IMR-90 (cell line): ENCODE measurements at regions not wholly inside any gene's neighbourhood (a gene's known extent, or its start where the extent isn't known, plus 50 kb on each side); places are given as distances from the start of the nearest gene placed in this dataset.
A peak's percentile ranks its signal among the peaks of the same experiment; 100 is the strongest.

Experiments used
- ATAC-seq: fragments of 200-7000 bp; cut with Tn5 transposase; 2 replicates; pipeline ENCODE4 v1.9.1; 2020; ENCODE audit warnings: low read depth, mild to moderate bottlenecking, moderate library complexity
- BruUV-seq: library from RNA; stranded (reverse); fragments of 400-500 nt; replicated peaks from 2 replicates; lab custom pipeline; 2021; lab: Mats Ljungman, UMichigan
- CTCF ChIA-PET: fragments of 300-600 bp; formaldehyde crosslinking; extraction: SDS; loops from one replicate; lab custom pipeline; 2021; ENCODE audit warnings: antibody characterized with exemption; lab: Yijun Ruan, JAX
- POLR2A ChIA-PET: fragments of 300-600 bp; sonication (Branson Sonifier 250); formaldehyde crosslinking; loops from one replicate; lab custom pipeline; 2022; ENCODE audit warnings: antibody characterized with exemption; ENCODE audit not compliant: unreplicated experiment; lab: Charles Lee
- DNase-seq: peaks from one replicate; pipeline ENCODE4 v3.0.0; 2013
- H2AFZ ChIP-seq: replicated peaks from 2 replicates; pipeline ENCODE3; 2013; ENCODE audit warnings: low read length, mild to moderate bottlenecking; ENCODE audit not compliant: poor library complexity
- H2AK5ac ChIP-seq: 2 replicates; pipeline ENCODE4 v1.6.1; 2013; ENCODE audit warnings: low read depth, low read length, inconsistent platforms
- H2AK9ac ChIP-seq: replicated peaks from 2 replicates; pipeline ENCODE3; 2013; ENCODE audit warnings: mild to moderate bottlenecking, low read depth, low read length, moderate library complexity; ENCODE audit not compliant: poor library complexity
- H2BK120ac ChIP-seq: 2 replicates; pipeline ENCODE4 v1.6.1; 2013; ENCODE audit warnings: low read depth, low read length, inconsistent platforms
- H2BK15ac ChIP-seq: 3 replicates; pipeline ENCODE4 v1.6.1; 2013; ENCODE audit warnings: low read depth, low read length, inconsistent platforms
- H2BK20ac ChIP-seq: 2 replicates; pipeline ENCODE4 v1.6.1; 2013; ENCODE audit warnings: low read depth, mild to moderate bottlenecking, inconsistent platforms, low read length, moderate library complexity
- H2BK5ac ChIP-seq: 2 replicates; pipeline ENCODE4 v1.6.1; 2013; ENCODE audit warnings: mild to moderate bottlenecking, low read depth, low read length, inconsistent platforms; ENCODE audit not compliant: poor library complexity, severe bottlenecking
- H3K14ac ChIP-seq: replicated peaks from 2 replicates; pipeline ENCODE4 v1.6.1; 2013; ENCODE audit warnings: low read depth, low read length, inconsistent platforms
- H3K18ac ChIP-seq: 2 replicates; pipeline ENCODE4 v1.6.1; 2013; ENCODE audit warnings: low read depth, low read length, control low read depth
- H3K23ac ChIP-seq: 2 replicates; pipeline ENCODE4 v1.6.1; 2013; ENCODE audit warnings: low read depth, low read length, inconsistent platforms
- H3K27ac ChIP-seq: 2 replicates; pipeline ENCODE4 v1.5.1; 2013; ENCODE audit warnings: mild to moderate bottlenecking, control low read depth, low read length; ENCODE audit not compliant: insufficient read depth
- H3K27me3 ChIP-seq: 2 replicates; pipeline ENCODE4 v1.6.1; 2013; ENCODE audit warnings: low read length; ENCODE audit not compliant: control insufficient read depth, insufficient read depth
- H3K36me3 ChIP-seq: 2 replicates; pipeline ENCODE4 v1.6.1; 2013; ENCODE audit warnings: low read length, mixed read lengths; ENCODE audit not compliant: control insufficient read depth, insufficient read depth
- H3K4ac ChIP-seq: 2 replicates; pipeline ENCODE4 v1.6.1; 2013; ENCODE audit warnings: low read depth, low read length, inconsistent platforms
- H3K4me1 ChIP-seq: 2 replicates; pipeline ENCODE4 v1.6.1; 2013; ENCODE audit warnings: low read length, mixed read lengths; ENCODE audit not compliant: control insufficient read depth, insufficient read depth
- H3K4me2 ChIP-seq: 2 replicates; pipeline ENCODE4 v1.6.1; 2013; ENCODE audit warnings: low read depth, mild to moderate bottlenecking, control low read depth, low read length, moderate library complexity
- H3K4me3 ChIP-seq: 2 replicates; pipeline ENCODE4 v1.5.1; 2013; ENCODE audit warnings: low read depth, mild to moderate bottlenecking, control low read depth, low read length, moderate library complexity; ENCODE audit not compliant: insufficient read depth
- H3K56ac ChIP-seq: 2 replicates; pipeline ENCODE4 v1.6.1; 2013; ENCODE audit warnings: low read length, inconsistent platforms; ENCODE audit not compliant: insufficient read depth; ENCODE audit errors: extremely low read depth
- H3K79me1 ChIP-seq, 2 experiments: 2 replicates each; pipeline ENCODE4 v1.6.1; 2013; ENCODE audit warnings: low read length in 2 of 2, inconsistent platforms in 1 of 2, low read depth in 1 of 2
- H3K9ac ChIP-seq: 2 replicates; pipeline ENCODE4 v1.6.1; 2013; ENCODE audit warnings: low read depth, low read length, control low read depth
- H3K9me1 ChIP-seq: 2 replicates; pipeline ENCODE4 v1.6.1; 2013; ENCODE audit warnings: low read length, inconsistent platforms; ENCODE audit not compliant: insufficient read depth
- H3K9me3 ChIP-seq: 2 replicates; pipeline ENCODE4 v1.6.1; 2013; ENCODE audit warnings: low read length; ENCODE audit not compliant: control insufficient read depth, insufficient read depth
- H4K20me1 ChIP-seq: 2 replicates; pipeline ENCODE4 v1.6.1; 2013; ENCODE audit warnings: low read length, inconsistent platforms; ENCODE audit not compliant: insufficient read depth
- H4K5ac ChIP-seq: 2 replicates; pipeline ENCODE4 v1.6.1; 2013; ENCODE audit warnings: mild to moderate bottlenecking, low read depth, low read length, control low read depth
- H4K8ac ChIP-seq, 2 experiments: 2 replicates each; pipeline ENCODE4 v1.6.1; 2013; ENCODE audit warnings: low read depth in 2 of 2, low read length in 2 of 2, control low read depth in 1 of 2, inconsistent platforms in 1 of 2
- H4K91ac ChIP-seq: 2 replicates; pipeline ENCODE4 v1.6.1; 2013; ENCODE audit warnings: low read depth, low read length, inconsistent platforms; ENCODE audit not compliant: insufficient read depth
- BHLHE40 ChIP-seq: fragments of 150-350 bp; IDR thresholded peaks from 2 replicates; pipeline ENCODE4 v1.6.1; 2016; ENCODE audit warnings: mild to moderate bottlenecking, low read depth, low read length
- CEBPB ChIP-seq: IDR thresholded peaks from 2 replicates; pipeline ENCODE4 v1.6.1; 2012; ENCODE audit warnings: low read depth, low read length, improper control_type of control experiment
- CTCF ChIP-seq: conservative IDR thresholded peaks from 2 replicates; pipeline ENCODE4 v1.5.1; 2012; ENCODE audit warnings: mild to moderate bottlenecking, low read depth, low read length, improper control_type of control experiment
- ELK1 ChIP-seq: fragments of 150-350 bp; IDR thresholded peaks from 2 replicates; pipeline ENCODE4 v1.6.1; 2016; ENCODE audit warnings: low read depth, mild to moderate bottlenecking, low read length, moderate library complexity, borderline replicate concordance
- FOS ChIP-seq: fragments of 150-350 bp; IDR thresholded peaks from 2 replicates; pipeline ENCODE4 v1.6.1; 2016; ENCODE audit warnings: low read depth, low read length
- MAFK ChIP-seq: IDR thresholded peaks from 2 replicates; pipeline ENCODE4 v1.6.1; 2012; ENCODE audit warnings: low read depth, low read length, improper control_type of control experiment
- MXI1 ChIP-seq: IDR thresholded peaks from 2 replicates; pipeline ENCODE4 v1.6.1; 2012; ENCODE audit warnings: low read depth, mild to moderate bottlenecking, low read length, moderate library complexity, borderline replicate concordance
- NFE2L2 ChIP-seq: fragments of 150-350 bp; IDR thresholded peaks from 2 replicates; pipeline ENCODE4 v1.6.1; 2016; ENCODE audit warnings: low read depth, mild to moderate bottlenecking, low read length
- POLR2A ChIP-seq: IDR thresholded peaks from 2 replicates; pipeline ENCODE4 v1.6.1; 2012; ENCODE audit warnings: mild to moderate bottlenecking, low read depth, low read length
- RAD21 ChIP-seq: IDR thresholded peaks from 2 replicates; pipeline ENCODE4 v1.6.1; 2012; ENCODE audit warnings: low read length, improper control_type of control experiment
- RCOR1 ChIP-seq: IDR thresholded peaks from 2 replicates; pipeline ENCODE4 v1.6.1; 2012; ENCODE audit warnings: mild to moderate bottlenecking, low read length, improper control_type of control experiment; ENCODE audit not compliant: insufficient replicate concordance
- RFX5 ChIP-seq: IDR thresholded peaks from 2 replicates; pipeline ENCODE4 v1.8.0; 2012; ENCODE audit warnings: low read depth, mild to moderate bottlenecking, low read length, moderate library complexity
- USF2 ChIP-seq: fragments of 150-350 bp; IDR thresholded peaks from 2 replicates; pipeline ENCODE4 v1.6.1; 2017; ENCODE audit warnings: mild to moderate bottlenecking, antibody characterized with exemption, low read length, low read depth
- WGBS, 2 experiments: methylation state at CpG; one replicate each; pipeline versions ENCODE4 v1.1.5 to v1.1.7; 2013; ENCODE audit warnings: missing lambda C conversion rate in 2 of 2; ENCODE audit not compliant: insufficient read length in 1 of 2; ENCODE audit errors: extremely low coverage in 2 of 2; 5-methylcytosine and 5-hydroxymethylcytosine counted together
- dilution Hi-C: fragments of 300-500 bp; cut with HindIII; formaldehyde crosslinking; loops from one replicate; pipeline ENCODE4 v1.14.3; 2018; ENCODE audit warnings: low sequenced_read_pairs; ENCODE audit not compliant: unreplicated experiment
- in situ Hi-C: fragments of 300-500 bp; cut with MboI; formaldehyde crosslinking; loops from 3 replicates; pipeline ENCODE4 v1.14.3; 2019; ENCODE audit warnings: low sequenced_read_pairs, inconsistent platforms, mixed read lengths
- intact Hi-C: fragments of 100-400 bp; cut with micrococcal nuclease; formaldehyde crosslinking; loops from 2 replicates; pipeline ENCODE4 v1.10.0; 2022

- ATAC-seq (no peak), DNase-seq (no peak)
- Histone ChIP-seq H2BK20ac (no peak overlapping the region), H3K18ac (no peak overlapping the region), H4K5ac (no peak overlapping the region), H3K79me1 (no peaks in the 10 kb centered on the region), H2BK15ac (no peak overlapping the region), H2BK5ac (no peak overlapping the region), H3K9me1 (peaks cover 3% of the 10 kb centered on the region; the same call in 1 of the 2 replicates), H3K4me3 (no peak overlapping the region), H2BK120ac (no peak overlapping the region), H2AFZ (peak overlapping the region; percentile 14), H3K27me3 (no peaks in the 10 kb centered on the region; the same call in 1 of the 2 replicates), H3K36me3 (no peaks in the 10 kb centered on the region), H3K4me1 (no peaks in the 10 kb centered on the region; the same call in 1 of the 2 replicates), H2AK5ac (no peak overlapping the region), H3K4ac (no peak overlapping the region), H3K56ac (no peak overlapping the region), H4K91ac (no peak overlapping the region), H3K23ac (no peak overlapping the region), H4K8ac (no peak overlapping the region), H3K9me3 (no peaks in the 10 kb centered on the region), H3K4me2 (no peak overlapping the region), H3K27ac (no peak overlapping the region), H2AK9ac (no peak overlapping the region), H3K14ac (no peak overlapping the region), H4K20me1 (no peaks in the 10 kb centered on the region), H3K9ac (no peak overlapping the region)
- in situ Hi-C loops (no loop called here), intact Hi-C loops (no loop called here), dilution Hi-C loops (no loop called here)
- CTCF ChIA-PET: no interaction called here
- TF ChIP-seq RAD21: no peak
- no peak for TF ChIP-seq FOS
- TF ChIP-seq MXI1: no peak
- TF ChIP-seq POLR2A: no peak
- TF ChIP-seq CEBPB: no peak
- no peak for TF ChIP-seq ELK1
- TF ChIP-seq USF2: no peak
- TF ChIP-seq RFX5: no peak
- TF ChIP-seq NFE2L2: no peak
- TF ChIP-seq CTCF: no peak
- TF ChIP-seq BHLHE40: no peak
- TF ChIP-seq RCOR1: no peak
- no peak for TF ChIP-seq MAFK
- POLR2A ChIA-PET: no interaction called here
- WGBS, 2 experiments: 0% methylated on average over 3 of the region's 6 CpGs; no CpG with 5 or more reads in 1 of the 2 experiments
- no TSS peak for BruUV-seq
Measured at GRCh38 chr20:40754339-40754943, 65.4 kb upstream of the MAFB start.
